ENCODE measurements at regions not wholly inside any gene's neighbourhood (a gene's known extent, or its start where the extent isn't known, plus 50 kb on each side); places are given as distances from the start of the nearest gene placed in this dataset.

GRCh38 chr2:136051725-136052048 is 66.3 kb upstream of the DARS1 start:
- H3K4me2 ChIP-seq (ENCODE audit: low read depth, low read length, poor library complexity, severe bottlenecking): no peak overlapping the region

GRCh38 chr2:136051001-136051724 is 65.7 kb upstream of the DARS1 start:
- H3K36me3 ChIP-seq (ENCODE audit: insufficient read depth, low read length): no peaks in the 10 kb centered on the region
- H3K27me3 ChIP-seq (ENCODE audit: insufficient read depth, low read length, poor library complexity, severe bottlenecking): no peaks in the 10 kb centered on the region
- no peaks in the 10 kb centered on the region for H3K9me2 ChIP-seq (replicated peaks; ENCODE audit: low read depth, low read length)
- H3K9ac ChIP-seq (ENCODE audit: low read depth, low read length, poor library complexity, severe bottlenecking): no peak overlapping the region
- TF ChIP-seq EZH2phosphoT487 (IDR thresholded peaks at IDR 0.05; ENCODE audit: borderline replicate concordance) (no peak), CTCF (conservative IDR thresholded peaks at IDR 0.05; ENCODE audit: low read length) (no peak)
- H4K20me1 ChIP-seq (ENCODE audit: insufficient read depth, low read length, poor library complexity, severe bottlenecking): no peaks in the 10 kb centered on the region
- H3F3A ChIP-seq (ENCODE audit: low read depth): 0 out of 2 replicates have a peak, but pooled peaks cover 3% of the 10 kb centered on the region
- H3K4me3 ChIP-seq (ENCODE audit: low read length, poor library complexity, severe bottlenecking): no peak overlapping the region
- H3K4me1 ChIP-seq (ENCODE audit: insufficient read depth, low read length, poor library complexity, severe bottlenecking): peaks cover 42% of the 10 kb centered on the region
- peak overlapping the region; percentile 14; the same call in 1 of the 2 replicates for H2AFZ ChIP-seq (ENCODE audit: low read length)
- no peak overlapping the region for H3K4me2 ChIP-seq (ENCODE audit: low read depth, low read length, poor library complexity, severe bottlenecking)
- H3K9me3 ChIP-seq (ENCODE audit: insufficient read depth, low read depth, low read length): no peaks in the 10 kb centered on the region
- no peaks in the 10 kb centered on the region for H3K79me2 ChIP-seq (ENCODE audit: insufficient read depth, low read length)

More at GRCh38 chr2:136051725-136052048, 66.3 kb upstream of the DARS1 start:
- Histone ChIP-seq H3K9me2 (replicated peaks; ENCODE audit: low read depth, low read length) (no peaks in the 10 kb centered on the region), H3K9me3 (ENCODE audit: insufficient read depth, low read depth, low read length) (no peaks in the 10 kb centered on the region), H2AFZ (ENCODE audit: low read length) (peak overlapping the region; percentile 14; the same call in 1 of the 2 replicates), H3K4me1 (ENCODE audit: insufficient read depth, low read length, poor library complexity, severe bottlenecking) (peaks cover 39% of the 10 kb centered on the region), H3F3A (ENCODE audit: low read depth) (0 out of 2 replicates have a peak, but pooled peaks cover 3% of the 10 kb centered on the region), H3K9ac (ENCODE audit: low read depth, low read length, poor library complexity, severe bottlenecking) (no peak overlapping the region), H3K36me3 (ENCODE audit: insufficient read depth, low read length) (no peaks in the 10 kb centered on the region), H3K4me3 (ENCODE audit: low read length, poor library complexity, severe bottlenecking) (no peak overlapping the region), H3K79me2 (ENCODE audit: insufficient read depth, low read length) (no peaks in the 10 kb centered on the region), H3K27me3 (ENCODE audit: insufficient read depth, low read length, poor library complexity, severe bottlenecking) (no peaks in the 10 kb centered on the region), H4K20me1 (ENCODE audit: insufficient read depth, low read length, poor library complexity, severe bottlenecking) (no peaks in the 10 kb centered on the region)
- no peak for TF ChIP-seq CTCF (conservative IDR thresholded peaks at IDR 0.05; ENCODE audit: low read length)
- TF ChIP-seq EZH2phosphoT487 (IDR thresholded peaks at IDR 0.05; ENCODE audit: borderline replicate concordance): no peak

- no peak overlapping the region for H3K4me2 ChIP-seq (ENCODE audit: low read depth, low read length, poor library complexity, severe bottlenecking)
- no peak overlapping the region for H2AFZ ChIP-seq (ENCODE audit: low read length)
- H3K9me2 ChIP-seq (replicated peaks; ENCODE audit: low read depth, low read length): no peaks in the 10 kb centered on the region
- H3K4me1 ChIP-seq (ENCODE audit: insufficient read depth, low read length, poor library complexity, severe bottlenecking): peaks cover 47% of the 10 kb centered on the region
- no peaks in the 10 kb centered on the region for H3K36me3 ChIP-seq (ENCODE audit: insufficient read depth, low read length)
- H3K27me3 ChIP-seq (ENCODE audit: insufficient read depth, low read length, poor library complexity, severe bottlenecking): no peaks in the 10 kb centered on the region
- H4K20me1 ChIP-seq (ENCODE audit: insufficient read depth, low read length, poor library complexity, severe bottlenecking): no peaks in the 10 kb centered on the region
- H3F3A ChIP-seq (ENCODE audit: low read depth): 0 out of 2 replicates have a peak, but pooled peaks cover 3% of the 10 kb centered on the region
- H3K9me3 ChIP-seq (ENCODE audit: insufficient read depth, low read depth, low read length): no peaks in the 10 kb centered on the region
- H3K9ac ChIP-seq (ENCODE audit: low read depth, low read length, poor library complexity, severe bottlenecking): no peak overlapping the region
- no peak for TF ChIP-seq CTCF (conservative IDR thresholded peaks at IDR 0.05; ENCODE audit: low read length)
- no peak for TF ChIP-seq EZH2phosphoT487 (IDR thresholded peaks at IDR 0.05; ENCODE audit: borderline replicate concordance)
- no peak overlapping the region for H3K4me3 ChIP-seq (ENCODE audit: low read length, poor library complexity, severe bottlenecking)
- H3K79me2 ChIP-seq (ENCODE audit: insufficient read depth, low read length): no peaks in the 10 kb centered on the region
These were observed 64.8 kb upstream of the DARS1 start for GRCh38 chr2:136049991-136050920.
